ENCODE measurements at regions not wholly inside any gene's neighbourhood (a gene's known extent, or its start where the extent isn't known, plus 50 kb on each side); places are given as distances from the start of the nearest gene placed in this dataset.

DNA sequence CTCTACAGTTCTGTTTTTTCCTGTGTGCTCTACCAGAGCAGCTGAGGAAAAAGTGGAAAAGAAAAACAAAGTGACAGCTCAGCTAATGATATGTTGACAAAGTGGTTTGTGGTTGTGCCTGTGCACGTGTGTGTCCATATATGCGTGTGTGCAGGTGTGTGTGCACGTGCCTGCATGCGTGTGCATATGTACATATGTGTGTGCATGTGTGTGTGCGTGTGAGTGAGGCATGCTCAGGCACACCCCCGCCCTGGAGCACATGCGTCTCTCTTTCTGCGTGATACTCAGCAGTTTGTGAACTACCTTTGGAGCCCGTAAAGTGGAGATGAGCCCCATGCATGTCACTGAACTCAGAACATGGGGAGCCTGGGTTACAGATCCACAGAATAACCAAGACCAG is 84.5 kb upstream of the GPR26 start:
- DNase-seq: no peak

DNA sequence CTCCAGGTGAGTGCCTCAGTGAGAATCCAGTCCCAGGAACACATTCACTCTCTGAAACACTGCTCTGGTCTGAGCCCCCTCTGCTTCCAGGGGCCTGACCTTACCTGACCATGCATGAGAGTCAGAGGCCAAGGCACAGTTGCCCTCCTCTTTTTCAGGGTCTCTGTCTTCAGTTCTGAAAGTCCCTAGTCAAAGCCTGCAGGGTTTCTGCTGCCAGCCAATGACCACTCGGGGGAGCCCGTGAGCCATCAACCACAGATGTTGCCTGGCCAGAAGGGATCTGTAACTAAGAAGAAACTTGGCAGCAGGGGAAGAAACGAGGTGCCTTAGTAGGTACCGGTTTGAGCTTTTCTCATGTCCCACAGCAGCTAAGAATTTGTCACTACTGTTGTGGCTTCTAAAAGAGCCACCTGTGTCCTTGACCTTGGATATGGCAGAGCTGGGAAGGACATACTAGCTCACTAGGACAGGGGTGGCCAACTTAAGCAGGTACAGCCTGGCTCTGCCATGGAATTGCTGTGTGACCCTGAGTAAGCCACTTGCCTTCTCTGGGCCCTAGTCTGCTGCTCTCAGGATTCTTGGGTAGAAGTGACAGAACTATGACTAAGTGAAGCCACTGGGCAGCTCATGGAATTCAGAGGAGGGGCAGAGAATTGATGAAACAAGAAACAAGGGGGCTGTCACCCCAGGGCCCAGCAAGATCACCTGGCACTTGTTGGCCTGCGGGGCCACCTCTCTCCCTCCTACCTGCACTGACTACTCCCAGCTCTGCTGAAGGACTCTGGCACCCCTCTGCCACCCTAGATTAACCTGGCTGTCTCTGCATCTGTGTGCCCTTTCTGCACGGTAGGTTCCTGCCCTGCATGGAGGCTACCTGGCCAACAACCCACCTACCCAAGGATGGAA is 83.8 kb upstream of the GPR26 start:
- DNase-seq: peak; percentile 24

DNA sequence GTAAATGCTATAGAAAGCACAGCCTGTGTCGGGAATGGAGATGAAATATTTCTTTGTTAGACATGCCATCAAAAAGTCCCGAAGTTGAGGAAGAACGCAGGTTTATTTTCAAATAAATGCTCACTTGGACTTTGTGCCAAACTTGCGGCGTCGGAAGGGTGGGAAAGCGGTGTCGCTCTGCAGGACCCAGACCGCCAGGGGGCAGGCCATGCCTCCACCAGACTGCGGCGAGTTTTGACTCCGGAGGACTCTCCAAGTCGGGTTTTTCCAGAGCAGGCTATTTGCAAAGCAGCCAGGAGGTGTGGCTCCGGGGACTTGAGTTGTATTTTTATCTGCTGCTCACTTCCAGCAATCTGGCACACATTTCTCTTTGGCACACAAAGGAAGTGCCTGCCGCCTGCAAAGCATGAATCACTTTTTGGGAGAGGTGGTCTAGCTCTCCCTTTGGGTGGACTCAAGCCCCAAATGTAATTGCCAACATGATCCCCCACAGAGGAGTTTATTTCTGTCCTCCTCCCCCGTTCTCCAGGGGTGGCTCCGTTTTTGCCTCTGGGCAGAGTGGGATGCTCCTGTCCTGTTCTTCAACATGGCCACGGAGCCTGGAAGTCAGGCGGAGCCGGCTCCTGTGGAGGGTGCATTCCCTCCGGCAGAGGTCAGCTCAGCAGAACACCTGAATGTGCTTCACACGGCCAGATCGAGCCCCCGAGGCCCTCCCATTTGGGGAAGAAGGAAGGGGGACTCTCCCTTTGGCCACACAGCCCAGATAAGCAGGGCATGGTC is 82.3 kb upstream of the GPR26 start:
- no peak for DNase-seq

DNA sequence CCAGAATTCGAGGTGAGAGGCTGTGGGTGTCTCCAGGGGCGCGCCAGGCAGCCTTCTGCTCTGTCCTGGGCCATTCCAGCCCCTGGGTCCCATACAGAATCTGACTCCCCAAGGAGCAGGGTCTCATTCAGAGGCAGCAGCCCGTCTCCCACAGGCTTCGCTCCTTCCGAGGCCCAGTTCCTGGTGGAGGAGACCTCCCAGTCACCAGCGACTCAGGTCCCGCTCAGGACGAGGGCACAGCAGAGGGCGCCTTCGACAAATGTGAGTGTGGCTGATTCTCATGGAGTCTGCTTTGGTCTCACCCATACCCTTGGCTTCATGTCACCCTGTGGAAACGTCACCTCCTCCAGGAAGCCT is 81.8 kb upstream of the GPR26 start:
- DNase-seq: no peak

DNA sequence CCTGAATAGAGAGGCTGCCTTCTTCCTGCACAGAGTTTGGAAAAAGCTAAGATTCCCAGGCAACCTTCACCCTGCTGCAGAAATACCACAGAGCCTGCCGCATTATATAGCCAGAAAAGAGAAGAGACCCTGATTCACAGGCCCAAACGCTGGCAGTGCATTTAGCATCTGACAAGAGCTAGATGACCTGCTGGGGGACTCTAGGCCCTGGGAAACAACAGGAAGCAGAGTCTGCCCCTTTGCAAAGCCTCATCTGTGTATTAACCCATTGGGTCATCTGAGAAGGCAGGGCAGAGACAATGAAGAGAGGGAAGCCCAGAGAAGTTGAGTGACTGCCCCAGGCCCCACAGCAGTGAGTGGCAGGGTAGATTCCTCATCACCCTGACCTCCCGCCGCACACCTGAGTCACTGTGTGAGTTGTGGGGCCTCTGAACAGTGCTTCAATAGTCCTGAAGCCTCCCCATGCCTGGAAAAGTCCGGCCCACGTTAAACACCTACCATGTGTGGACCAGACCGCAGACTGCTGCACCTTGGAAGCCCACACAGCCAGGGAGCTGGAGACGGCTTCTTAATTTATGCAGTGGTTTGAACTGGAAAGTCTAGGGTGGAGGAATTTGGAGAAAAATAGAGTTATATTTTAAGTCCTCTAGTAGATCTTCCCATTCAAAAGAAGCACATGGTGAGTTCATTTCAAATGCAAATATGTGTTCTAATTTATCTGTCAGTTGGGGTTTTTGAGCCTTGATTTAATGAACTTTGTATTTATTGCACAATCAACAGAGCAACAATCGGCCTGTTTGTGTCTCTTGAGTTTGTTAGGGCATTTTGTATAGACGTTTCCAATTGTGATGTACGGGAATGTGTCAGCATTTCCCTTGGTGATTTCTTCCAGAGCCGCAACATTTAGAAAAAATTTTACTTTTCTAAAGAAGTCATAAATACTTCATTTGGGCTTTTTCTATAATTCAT is 80.4 kb upstream of the GPR26 start:
- DNase-seq: no peak

DNA sequence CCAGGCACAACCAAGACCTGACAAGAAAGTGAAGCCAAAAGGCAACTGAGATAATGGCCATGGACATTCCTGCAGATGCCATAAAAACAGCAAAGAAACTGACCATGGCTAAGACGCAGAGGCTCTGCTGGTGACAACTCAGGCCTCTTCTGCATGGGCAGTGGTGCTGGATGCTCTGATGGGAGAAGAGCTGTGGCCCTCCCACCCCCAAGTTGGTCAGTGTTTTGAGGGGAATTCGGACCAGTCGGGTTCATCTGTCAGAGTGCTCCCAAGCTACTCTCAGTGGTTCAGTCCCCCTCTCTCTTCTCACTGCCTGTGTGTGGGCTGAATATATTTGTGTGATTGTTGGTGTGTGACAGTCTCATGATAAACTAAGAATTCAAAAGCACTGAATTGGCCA is 79.0 kb upstream of the GPR26 start:
- DNase-seq: no peak

DNA sequence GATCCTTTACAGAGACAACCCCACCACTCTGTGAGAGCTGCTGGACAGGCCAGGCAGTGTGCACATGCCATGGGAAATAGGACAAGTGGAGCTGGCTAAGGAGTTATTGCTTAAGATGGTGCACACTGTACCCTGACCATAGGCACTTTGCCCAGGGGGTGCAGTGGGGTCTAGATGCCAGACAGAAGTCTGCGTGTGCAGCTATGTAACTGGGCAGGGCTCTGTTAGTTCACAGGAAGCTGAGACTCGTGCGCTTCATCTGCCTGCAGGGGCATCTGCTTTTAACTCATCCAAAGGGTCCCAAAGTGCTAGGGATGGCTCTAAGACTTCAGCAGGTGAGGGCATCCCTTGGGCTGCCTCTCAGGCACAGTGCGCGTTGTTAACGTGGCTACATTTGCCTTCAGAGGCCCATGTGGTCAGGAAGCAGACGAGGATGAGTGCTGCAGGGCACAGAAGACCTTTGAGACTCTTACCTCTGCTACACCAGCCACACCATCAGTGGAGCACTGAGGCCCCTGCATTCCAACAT is 77.7 kb upstream of the GPR26 start:
- no peak for DNase-seq

DNA sequence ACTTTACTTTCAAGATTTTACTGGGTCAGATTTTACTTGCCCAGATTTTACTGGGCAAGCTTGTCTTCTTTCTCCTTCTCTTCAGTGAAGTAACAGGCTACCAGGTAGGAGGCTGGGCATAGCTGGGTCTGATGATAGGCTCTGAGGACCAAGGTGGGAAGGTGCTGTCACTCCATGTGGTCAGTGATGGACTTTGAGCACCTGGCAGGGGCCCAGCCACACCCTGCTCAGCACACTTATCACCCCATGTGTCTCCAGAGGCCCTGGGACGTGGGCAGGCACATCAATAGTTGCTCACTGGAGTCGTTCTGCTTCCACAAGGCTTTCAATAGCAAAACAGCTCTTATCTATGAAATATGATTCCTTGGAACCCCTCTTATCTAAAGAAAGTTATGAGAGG is 70.5 kb upstream of the GPR26 start:
- no peak for DNase-seq

DNA sequence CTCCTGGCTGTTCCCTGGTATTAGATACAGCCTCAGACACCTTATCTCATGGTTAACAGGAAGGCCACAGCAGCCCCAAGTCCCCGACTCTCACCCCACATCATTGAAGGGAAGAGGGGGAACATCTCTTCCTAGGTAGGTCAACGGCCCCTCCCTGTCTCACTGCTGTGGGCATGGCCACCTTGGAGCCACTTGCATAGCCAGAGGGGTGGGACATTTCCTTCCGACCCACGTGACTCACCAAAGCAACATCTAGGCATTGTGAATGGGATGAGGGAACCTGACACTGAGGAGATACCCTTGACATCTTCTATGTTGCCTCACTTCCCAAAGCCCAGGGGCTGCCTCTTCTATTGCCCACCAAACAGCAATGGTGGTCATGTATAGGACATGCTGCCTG is 68.5 kb upstream of the GPR26 start:
- no peak for DNase-seq

DNA sequence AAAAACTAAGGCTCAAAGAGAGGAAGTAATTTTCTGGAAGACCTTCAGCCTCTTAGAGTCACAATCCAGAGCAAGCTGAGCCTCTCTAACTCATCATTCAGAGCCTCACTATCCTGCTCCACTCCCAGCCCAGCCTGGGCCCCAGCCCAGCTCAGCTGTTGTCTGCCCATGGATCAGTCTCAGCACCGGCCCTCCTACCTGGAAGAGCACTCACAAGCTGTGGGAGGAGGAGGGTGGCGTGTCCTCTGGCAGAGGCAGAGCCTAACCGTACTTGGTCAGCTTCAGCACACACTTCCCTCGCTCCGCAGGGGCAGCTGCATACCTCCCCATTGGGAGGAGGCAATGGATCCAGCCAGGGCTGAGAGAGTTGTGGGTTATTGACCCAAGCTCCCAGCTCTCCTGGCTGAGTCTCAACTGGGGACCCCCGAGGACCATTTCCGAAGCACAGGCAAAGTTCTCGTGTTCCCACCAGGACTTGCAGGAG is 66.7 kb upstream of the GPR26 start:
- DNase-seq: no peak

DNA sequence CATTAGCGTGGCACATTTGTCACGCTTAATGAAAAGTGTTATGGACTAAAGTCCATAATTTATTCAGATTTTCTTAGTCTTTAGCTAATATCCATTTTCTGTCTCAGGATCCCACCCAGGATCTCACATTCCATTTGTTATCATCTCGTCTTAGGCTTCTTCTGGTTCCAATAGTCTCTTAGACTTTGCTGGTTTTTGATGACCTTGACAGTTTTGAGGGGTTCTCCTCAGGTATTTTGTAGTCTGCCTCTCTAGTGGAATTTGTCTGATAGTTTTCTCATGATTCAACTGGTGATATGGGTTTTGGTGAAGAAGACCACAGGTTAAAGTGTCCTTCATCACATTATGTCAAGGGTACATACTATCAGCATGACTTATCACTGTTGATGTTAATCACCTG is 66.0 kb upstream of the GPR26 start:
- DNase-seq: no peak

DNA sequence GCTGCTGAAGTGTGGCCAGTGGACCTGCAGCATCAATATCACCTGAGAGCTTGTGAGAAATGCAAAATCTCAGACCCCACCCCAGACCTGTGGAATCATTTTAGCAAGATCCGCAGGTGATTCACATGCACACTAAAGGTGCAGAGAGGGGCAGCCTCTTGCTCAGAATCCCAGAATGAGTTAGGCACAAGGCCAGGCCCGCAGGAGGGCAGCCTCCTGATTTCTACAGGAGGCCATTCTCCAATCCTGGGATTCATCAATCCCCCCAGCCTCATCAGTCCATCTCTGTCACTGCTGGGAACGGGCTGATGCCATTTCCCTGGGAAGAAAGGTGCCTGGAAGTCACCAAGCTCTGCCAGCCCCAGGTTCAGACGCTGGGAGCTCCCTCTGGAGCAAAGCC is 63.0 kb upstream of the GPR26 start:
- DNase-seq: no peak

DNA sequence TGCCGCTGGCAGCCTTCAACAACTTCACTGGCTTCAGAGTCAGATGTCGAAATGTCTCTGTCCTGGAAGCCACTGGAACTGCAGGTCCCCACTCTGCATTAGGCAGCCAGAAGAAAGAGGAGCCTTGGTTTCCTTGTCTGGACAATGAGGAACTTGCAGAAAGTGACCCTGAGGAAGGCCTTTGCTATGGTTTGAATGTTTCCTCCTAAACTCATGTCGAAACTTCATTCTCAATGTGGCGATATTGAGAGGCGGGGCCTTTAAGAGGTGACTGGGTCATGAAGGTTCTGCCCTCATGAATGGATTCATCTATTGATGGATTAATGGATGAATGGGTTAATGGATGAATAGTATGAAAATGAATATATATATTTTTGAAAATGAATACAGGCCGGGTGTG is 61.6 kb upstream of the GPR26 start:
- no peak for DNase-seq

DNA sequence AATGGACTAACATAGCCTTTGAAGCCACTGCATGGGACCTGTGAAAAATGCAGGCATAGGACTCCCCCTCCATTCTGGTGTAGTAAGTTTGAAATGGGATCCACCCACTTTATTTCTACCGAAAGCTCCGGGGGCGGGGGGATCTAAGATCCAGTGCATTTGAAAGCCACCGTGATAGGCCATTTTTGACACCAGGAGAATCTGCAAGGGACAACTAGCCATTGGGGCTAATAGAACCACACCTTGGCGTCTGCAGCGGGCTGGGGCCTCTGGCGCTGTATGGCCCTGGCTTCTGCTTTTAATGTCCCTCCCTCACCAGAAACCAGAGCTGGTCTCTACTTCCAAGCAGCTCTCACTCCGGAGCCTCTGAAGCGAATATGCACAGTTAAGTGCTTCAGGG is 60.1 kb upstream of the GPR26 start:
- DNase-seq: no peak

DNA sequence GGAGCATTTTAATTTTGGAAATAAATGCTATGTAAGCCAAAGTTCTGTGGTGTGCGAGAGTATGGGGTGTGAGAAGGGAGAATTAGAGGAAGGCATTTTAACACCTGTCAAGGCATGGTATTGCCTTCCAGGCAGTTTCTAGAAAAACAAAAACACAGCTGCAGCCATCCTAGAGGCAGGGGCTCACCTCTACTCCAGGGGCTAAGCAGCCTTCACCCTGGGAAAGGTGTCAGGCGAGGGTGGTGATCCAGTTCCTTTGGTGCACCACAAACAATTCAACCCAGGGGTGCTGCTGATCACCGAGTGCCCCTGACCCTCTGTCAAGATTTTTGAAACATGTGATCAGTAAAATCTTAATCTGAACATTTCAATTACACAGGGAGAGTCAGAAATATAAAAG is 59.2 kb upstream of the GPR26 start:
- DNase-seq: no peak

DNA sequence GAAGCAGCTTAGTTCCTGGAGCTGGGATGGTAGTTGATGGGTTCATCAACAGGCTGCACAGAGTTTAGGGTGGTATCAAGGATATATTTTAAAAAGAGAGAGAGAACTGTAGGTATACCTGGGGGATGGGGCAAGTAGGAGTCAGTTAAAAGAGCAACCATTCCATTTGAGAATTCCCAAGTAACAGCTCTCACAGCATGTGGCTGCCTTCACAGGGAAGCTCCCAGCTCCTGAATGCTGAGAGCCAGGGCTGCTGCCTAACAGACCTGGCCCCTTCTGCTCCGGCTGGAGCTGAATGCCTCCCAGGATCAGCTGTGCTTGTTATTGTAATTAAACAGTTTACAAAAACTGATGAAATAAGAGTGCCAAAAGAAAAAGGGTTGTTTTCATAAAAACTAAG is 58.8 kb upstream of the GPR26 start:
- DNase-seq: no peak

DNA sequence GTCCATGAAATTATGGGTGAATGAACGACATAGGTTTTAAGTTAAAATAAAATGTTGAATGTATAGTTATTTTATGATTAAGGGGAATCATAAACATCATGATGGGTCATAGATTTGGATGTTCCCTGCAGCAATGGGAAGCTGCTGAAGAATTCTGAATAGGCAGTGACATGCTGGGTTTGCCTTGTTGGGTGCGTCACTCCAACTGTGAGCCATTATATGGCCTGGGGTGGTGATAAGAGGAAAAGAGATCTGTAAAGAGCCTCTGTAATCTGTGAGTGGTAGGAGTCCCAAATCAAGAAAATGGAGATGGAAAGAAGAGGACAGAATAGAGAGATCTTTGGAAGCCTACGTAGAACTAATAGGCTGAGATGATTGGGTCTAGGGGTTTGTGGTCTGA is 58.1 kb upstream of the GPR26 start:
- DNase-seq: no peak

DNA sequence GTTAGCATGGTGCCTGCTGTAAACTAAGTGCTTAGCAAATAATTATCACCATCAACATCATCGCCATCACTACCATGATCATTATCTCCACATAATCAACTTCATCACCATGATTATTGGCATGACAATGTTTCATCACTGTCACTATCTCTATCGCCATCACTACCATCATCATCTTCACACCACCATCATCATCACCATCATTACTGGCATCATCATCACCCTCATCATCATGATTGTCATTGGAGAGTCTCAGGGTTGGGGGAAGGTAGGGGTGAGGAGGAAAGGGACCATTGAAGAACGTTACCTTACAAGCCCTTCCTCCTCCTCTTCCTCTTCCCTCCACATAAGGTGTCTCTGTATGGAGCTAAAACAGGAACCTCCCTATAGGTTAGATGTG is 54.9 kb upstream of the GPR26 start:
- DNase-seq: no peak

DNA sequence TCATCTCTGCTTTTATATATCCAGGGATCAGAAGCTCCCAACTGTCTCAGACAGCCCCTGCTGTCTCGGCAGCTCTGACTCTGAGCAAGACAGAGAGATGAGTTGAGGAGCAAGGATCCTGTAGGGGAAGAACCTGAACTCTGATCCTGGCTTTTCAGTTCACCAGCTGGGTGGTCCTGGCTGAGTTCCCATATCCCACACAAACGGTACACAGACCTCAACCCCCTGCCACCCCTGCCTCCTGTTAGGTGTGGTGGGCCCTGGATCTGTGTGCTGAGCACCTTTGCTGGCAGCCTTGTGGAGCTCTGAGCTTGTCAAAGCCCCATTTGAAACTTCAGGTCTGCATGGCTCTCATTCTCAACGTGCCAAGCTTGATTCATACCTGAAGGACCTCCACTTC is 54.3 kb upstream of the GPR26 start:
- no peak for DNase-seq

DNA sequence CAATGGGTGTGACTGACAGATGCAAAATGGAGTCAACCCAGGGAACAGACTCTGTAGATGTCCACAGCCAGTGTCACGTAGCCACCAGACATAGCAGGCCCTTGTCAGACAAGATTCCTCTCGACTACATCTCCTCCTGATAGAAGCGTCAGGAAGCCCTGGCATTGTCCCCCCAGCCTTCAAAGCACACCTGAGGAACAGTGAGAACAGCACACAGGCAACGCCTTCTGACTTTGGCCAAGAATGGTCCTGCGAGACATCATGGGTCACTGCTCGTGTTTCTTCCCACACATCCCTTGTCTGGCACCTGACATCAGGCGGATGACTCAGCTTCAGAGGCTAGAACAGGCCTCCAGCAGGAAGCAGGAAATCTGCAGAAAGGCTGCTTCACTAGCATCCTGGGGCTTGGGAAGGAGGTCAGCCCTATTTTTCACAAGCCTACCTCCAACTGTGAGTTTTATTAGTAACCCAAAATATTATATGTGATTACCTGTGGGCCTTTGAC is 52.8 kb upstream of the GPR26 start:
- DNase-seq: no peak

DNA sequence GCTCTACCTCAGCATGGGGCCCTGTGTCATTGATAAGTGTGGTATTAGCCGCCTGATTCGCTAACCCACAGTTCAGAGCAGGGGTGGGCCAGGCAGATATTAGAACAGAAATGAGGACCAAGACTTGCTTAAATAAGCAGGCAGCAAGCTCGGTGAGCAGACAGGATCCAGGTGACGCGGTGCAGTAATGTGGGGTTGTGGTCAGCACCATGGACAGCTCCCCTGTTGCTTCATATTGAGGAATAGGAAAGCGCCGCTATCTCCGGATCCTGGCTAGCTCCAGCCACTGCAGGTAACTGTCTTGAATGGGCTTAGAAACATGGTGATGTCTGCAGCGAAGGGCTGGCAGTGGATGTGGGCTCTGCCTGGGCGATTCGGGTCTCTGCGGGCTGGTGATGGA is 51.3 kb upstream of the GPR26 start:
- peak; percentile 4 for DNase-seq

Measured in GDM1 (cell line).